ENCODE measurements at regions not wholly inside any gene's neighbourhood (a gene's known extent, or its start where the extent isn't known, plus 50 kb on each side); places are given as distances from the start of the nearest gene placed in this dataset.

DNA sequence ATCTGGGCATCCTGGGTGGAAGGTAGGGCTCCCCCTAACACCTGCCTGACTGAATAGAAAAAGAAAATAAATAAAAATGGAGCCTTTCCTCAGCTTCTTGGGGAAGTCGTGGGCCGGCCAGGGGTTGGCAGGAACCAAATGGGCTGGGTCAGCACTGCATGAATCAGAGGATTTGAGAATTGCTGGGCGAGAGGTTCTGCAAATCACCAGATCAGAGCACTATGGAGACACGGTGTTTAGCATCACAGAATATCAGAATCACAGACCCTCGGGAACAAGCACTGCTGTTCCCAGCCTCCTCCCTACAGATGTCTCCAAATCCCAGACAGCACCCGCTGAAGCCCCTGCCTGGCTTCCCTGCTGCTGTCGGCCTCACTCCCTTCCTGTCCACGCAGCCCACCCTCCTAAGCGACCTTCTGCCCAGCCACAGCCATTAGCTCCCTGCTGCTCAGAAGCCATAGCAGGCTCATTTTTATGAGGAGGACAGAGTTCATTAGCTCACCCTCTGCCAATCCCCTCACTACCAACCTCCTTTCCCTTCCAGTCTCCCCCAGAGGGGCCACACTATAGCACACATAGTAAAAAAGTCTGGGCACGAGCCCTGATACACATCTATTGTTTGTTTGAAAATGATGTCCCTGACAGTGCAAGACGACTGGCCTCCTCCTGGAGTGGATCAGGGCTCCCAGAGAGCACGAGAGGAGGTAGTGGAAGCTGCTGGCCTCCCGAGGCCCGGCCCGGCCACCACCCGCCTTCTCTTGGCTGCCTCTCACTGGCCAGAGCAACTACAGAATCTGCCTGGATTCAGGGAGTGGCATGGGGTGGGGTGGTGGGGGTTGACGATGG lies 64.6 kb upstream of the TAF1B start:
- TF ChIP-seq, protein P1, sequence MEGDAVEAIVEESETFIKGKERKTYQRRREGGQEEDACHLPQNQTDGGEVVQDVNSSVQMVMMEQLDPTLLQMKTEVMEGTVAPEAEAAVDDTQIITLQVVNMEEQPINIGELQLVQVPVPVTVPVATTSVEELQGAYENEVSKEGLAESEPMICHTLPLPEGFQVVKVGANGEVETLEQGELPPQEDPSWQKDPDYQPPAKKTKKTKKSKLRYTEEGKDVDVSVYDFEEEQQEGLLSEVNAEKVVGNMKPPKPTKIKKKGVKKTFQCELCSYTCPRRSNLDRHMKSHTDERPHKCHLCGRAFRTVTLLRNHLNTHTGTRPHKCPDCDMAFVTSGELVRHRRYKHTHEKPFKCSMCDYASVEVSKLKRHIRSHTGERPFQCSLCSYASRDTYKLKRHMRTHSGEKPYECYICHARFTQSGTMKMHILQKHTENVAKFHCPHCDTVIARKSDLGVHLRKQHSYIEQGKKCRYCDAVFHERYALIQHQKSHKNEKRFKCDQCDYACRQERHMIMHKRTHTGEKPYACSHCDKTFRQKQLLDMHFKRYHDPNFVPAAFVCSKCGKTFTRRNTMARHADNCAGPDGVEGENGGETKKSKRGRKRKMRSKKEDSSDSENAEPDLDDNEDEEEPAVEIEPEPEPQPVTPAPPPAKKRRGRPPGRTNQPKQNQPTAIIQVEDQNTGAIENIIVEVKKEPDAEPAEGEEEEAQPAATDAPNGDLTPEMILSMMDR (IDR thresholded peaks at IDR 0.05; ENCODE audit: unreplicated experiment) = no peak
- intact Hi-C loops (cut with micrococcal nuclease; ENCODE audit: unreplicated experiment) = no loop called here
- no peak for DNase-seq
- no peak overlapping the region for H3K4me3 Mint-ChIP-seq (ENCODE audit: low read depth, unreplicated experiment)
- CTCF ChIA-PET = interaction anchor here (0.5 to 1.2 kb wide), 2 partner anchors 18 to 263 kb away, joined by 3 read pairs; no protein-coding TSS in a partner anchor
- peaks cover 3% of the 10 kb centered on the region for H3K27me3 Mint-ChIP-seq (ENCODE audit: unreplicated experiment)
- no peaks in the 10 kb centered on the region for H3K9me3 Mint-ChIP-seq (ENCODE audit: low read depth, unreplicated experiment)
- BruUV-seq (replicated peaks) = no TSS peak
- H3K4me1 Mint-ChIP-seq (ENCODE audit: low read depth, unreplicated experiment) = peaks cover 15% of the 10 kb centered on the region
- H3K27ac Mint-ChIP-seq (ENCODE audit: unreplicated experiment) = no peak overlapping the region
- H3K36me3 Mint-ChIP-seq (ENCODE audit: insufficient read depth, unreplicated experiment) = peaks cover 11% of the 10 kb centered on the region

DNA sequence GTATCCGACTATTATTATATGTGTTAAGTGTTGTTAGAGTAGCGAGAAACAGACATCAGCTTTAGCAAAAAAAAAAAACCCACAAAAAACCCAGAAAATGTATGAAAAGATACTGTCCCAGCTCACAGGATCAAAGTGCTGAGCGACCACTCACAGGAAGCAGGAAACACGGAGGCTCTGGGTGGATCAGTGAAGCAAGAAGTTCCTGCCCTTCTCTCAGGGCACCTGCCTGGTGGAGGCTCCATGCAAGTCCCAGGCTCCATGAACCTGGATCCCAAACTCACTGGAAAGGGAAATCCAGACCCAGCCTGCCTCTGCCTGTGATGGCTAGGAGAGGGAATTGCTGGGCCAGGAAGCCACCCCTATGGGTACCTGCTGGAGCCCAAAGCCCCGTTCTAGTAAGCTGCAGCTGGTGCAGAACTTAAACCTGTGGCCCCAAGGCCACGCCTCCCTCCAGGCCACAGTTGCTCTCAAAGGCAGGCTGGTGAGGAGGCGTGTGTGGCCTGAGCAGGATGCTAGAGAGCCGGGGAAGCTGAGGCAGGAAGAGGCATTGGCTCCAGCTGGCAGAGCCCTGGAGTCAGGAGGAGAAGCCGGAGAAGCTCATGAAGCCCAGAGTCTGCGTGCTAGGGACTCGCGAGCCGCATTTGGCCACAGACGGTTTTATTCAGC lies 63.5 kb upstream of the TAF1B start:
- Mint-ChIP-seq H3K4me1 (ENCODE audit: low read depth, unreplicated experiment) (peaks cover 15% of the 10 kb centered on the region), H3K4me3 (ENCODE audit: low read depth, unreplicated experiment) (no peak overlapping the region), H3K36me3 (ENCODE audit: insufficient read depth, unreplicated experiment) (peaks cover 11% of the 10 kb centered on the region), H3K27me3 (ENCODE audit: unreplicated experiment) (no peaks in the 10 kb centered on the region), H3K27ac (ENCODE audit: unreplicated experiment) (no peak overlapping the region), H3K9me3 (ENCODE audit: low read depth, unreplicated experiment) (no peaks in the 10 kb centered on the region)
- TF ChIP-seq, protein P1 (IDR thresholded peaks at IDR 0.05; ENCODE audit: unreplicated experiment) = no peak
- BruUV-seq (replicated peaks) = no TSS peak
- no peak for DNase-seq
- intact Hi-C loops (cut with micrococcal nuclease; ENCODE audit: unreplicated experiment) = no loop called here
- CTCF ChIA-PET = interaction anchor here (0.5 to 0.8 kb wide), 2 partner anchors 264 to 269 kb away, joined by 3 to 6 read pairs; no protein-coding TSS in a partner anchor

DNA sequence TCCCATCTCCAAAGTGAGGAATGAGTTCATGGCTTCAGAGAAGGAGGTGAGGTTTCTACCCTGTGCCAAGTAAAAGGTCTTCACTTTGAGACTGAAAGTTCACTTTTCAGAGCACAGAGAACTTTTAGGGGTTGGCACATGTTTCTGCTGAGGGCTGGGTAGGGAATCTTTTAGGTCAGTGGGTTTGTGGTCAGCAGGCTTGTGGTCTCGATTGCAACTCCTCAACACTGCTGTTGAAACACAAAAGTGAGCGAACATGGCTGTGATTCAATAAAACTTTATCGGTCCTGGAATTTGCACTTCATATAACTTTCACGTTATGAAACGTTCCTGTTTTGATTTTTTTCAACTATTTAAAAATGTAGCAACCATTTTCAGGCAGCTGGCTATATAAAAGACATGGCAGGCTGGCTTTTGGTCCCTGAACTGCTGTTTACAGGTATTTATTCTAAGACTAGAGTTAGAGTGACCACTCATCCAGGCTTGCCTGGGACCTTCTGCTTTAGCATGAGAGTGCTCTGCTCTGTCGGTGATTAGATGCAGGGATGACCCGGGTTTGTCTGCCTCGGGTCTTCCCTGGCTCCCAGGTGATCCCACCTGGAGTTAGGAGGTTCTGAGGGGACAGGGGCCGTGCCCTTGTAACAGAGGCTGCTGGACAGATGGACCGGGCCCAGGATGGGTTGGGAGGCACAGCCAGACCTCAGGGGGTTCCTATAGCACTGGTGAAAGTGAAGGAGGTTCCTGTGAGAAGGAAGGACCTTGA lies 62.7 kb upstream of the TAF1B start:
- Mint-ChIP-seq H3K27ac (ENCODE audit: unreplicated experiment) (no peak overlapping the region), H3K36me3 (ENCODE audit: insufficient read depth, unreplicated experiment) (peaks cover 11% of the 10 kb centered on the region), H3K27me3 (ENCODE audit: unreplicated experiment) (no peaks in the 10 kb centered on the region), H3K9me3 (ENCODE audit: low read depth, unreplicated experiment) (no peaks in the 10 kb centered on the region), H3K4me1 (ENCODE audit: low read depth, unreplicated experiment) (peaks cover 15% of the 10 kb centered on the region), H3K4me3 (ENCODE audit: low read depth, unreplicated experiment) (no peak overlapping the region)
- TF ChIP-seq, protein P1 (IDR thresholded peaks at IDR 0.05; ENCODE audit: unreplicated experiment) = no peak
- DNase-seq = no peak
- BruUV-seq (replicated peaks) = no TSS peak
- CTCF ChIA-PET = interaction anchor here (0.8 kb wide), 1 partner anchor 268 kb away, joined by 6 read pairs; no protein-coding TSS in a partner anchor
- intact Hi-C loops (cut with micrococcal nuclease; ENCODE audit: unreplicated experiment) = no loop called here

DNA sequence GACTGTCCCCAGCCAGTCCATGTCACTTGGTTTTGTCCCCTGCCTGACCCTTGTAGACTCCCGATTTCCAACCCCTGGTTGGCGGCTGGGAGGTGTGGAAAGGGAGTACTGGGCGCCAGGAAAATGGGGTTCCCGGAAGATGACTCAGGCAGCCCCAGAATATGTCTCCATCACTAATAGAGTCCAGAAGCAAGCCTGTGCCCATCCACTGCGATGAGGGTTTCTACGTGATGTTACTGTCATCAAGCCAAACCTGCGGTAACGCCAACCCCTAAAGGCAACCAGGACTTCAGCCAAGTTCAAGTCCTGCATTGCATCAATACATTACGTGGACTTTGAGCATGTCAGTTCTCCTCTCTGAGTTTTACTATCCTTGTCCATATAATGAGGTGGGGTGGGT lies 62.0 kb upstream of the TAF1B start:
- Mint-ChIP-seq H3K9me3 (ENCODE audit: low read depth, unreplicated experiment) (no peaks in the 10 kb centered on the region), H3K36me3 (ENCODE audit: insufficient read depth, unreplicated experiment) (peaks cover 11% of the 10 kb centered on the region), H3K27me3 (ENCODE audit: unreplicated experiment) (no peaks in the 10 kb centered on the region), H3K27ac (ENCODE audit: unreplicated experiment) (no peak overlapping the region), H3K4me3 (ENCODE audit: low read depth, unreplicated experiment) (no peak overlapping the region), H3K4me1 (ENCODE audit: low read depth, unreplicated experiment) (peaks cover 15% of the 10 kb centered on the region)
- TF ChIP-seq, protein P1 (IDR thresholded peaks at IDR 0.05; ENCODE audit: unreplicated experiment) = no peak
- DNase-seq = no peak
- intact Hi-C loops (cut with micrococcal nuclease; ENCODE audit: unreplicated experiment) = no loop called here
- no TSS peak for BruUV-seq (replicated peaks)
- CTCF ChIA-PET = interaction anchor here (1.5 kb wide), 1 partner anchor 10 kb away, joined by 9 read pairs; no protein-coding TSS in a partner anchor

All from Calu3 (cell line).